Breast epithelium (tissue), 4 donors: ENCODE measurements at regions not wholly inside any gene's neighbourhood (a gene's known extent, or its start where the extent isn't known, plus 50 kb on each side); places are given as distances from the start of the nearest gene placed in this dataset.

Experiments used
- DNase-seq, 2 donors: peaks; one replicate each; pipeline ENCODE4 v3.0.0-alpha.2; 2019; ENCODE audit warnings: low spot score in 2 of 2
- H3K27ac ChIP-seq, 2 donors: fragments of 200-600 bp; sonication (generic) in 1 of 2; one replicate each; pipeline ENCODE4 v1.5.1; 2016 to 2019; ENCODE audit warnings: mild to moderate bottlenecking in 1 of 2
- H3K27me3 ChIP-seq, 2 donors: fragments of 200-600 bp; sonication (generic) in 1 of 2; one replicate each; pipeline versions ENCODE4 v1.5.1 to v1.6.0; 2017 to 2019; ENCODE audit warnings: control low read depth in 1 of 2, mild to moderate bottlenecking in 1 of 2
- H3K36me3 ChIP-seq: fragments of 200-600 bp; one replicate; pipeline ENCODE4 v1.5.1; 2019
- H3K4me1 ChIP-seq, 2 donors: fragments of 200-600 bp; sonication (generic); one replicate each; pipeline ENCODE4 v1.5.1; 2016 to 2019; ENCODE audit warnings: control low read depth in 1 of 2
- H3K4me3 ChIP-seq, 3 donors: fragments of 200-600 bp; sonication (generic); 1 replicate in 2 of 3; 2 replicates in 1 of 3; pipeline ENCODE4 v1.5.1; 2016 to 2019; ENCODE audit warnings: mild to moderate bottlenecking in 3 of 3, moderate library complexity in 2 of 3
- H3K9me3 ChIP-seq, 2 donors: fragments of 200-600 bp; sonication (generic) in 1 of 2; one replicate each; pipeline ENCODE4 v1.5.1; 2016 to 2019; ENCODE audit warnings: control low read depth in 1 of 2
- POLR2A ChIP-seq: fragments of 450-650 bp; IDR thresholded peaks from one replicate; pipeline ENCODE4 v1.6.1; 2016; ENCODE audit warnings: antibody characterized with exemption, mild to moderate bottlenecking, moderate library complexity
- POLR2AphosphoS5 ChIP-seq, 3 donors: sonication (generic); formaldehyde crosslinking; IDR thresholded peaks; one replicate each; pipeline ENCODE4 v1.6.1; 2017; ENCODE audit warnings: antibody characterized with exemption in 3 of 3
- intact Hi-C: fragments of 100-400 bp; cut with DNase I; formaldehyde crosslinking; loops from one replicate; pipeline ENCODE4 v1.15.1; 2023; ENCODE audit warnings: low total_unique reads
- TF ChIP-seq, protein P1 (sequence below), 3 donors: fragments of 450-650 bp; IDR thresholded peaks; one replicate each; pipeline ENCODE4 v1.5.1; 2016 to 2017; ENCODE audit warnings: antibody characterized with exemption in 3 of 3, mild to moderate bottlenecking in 3 of 3, moderate library complexity in 3 of 3

DNA sequence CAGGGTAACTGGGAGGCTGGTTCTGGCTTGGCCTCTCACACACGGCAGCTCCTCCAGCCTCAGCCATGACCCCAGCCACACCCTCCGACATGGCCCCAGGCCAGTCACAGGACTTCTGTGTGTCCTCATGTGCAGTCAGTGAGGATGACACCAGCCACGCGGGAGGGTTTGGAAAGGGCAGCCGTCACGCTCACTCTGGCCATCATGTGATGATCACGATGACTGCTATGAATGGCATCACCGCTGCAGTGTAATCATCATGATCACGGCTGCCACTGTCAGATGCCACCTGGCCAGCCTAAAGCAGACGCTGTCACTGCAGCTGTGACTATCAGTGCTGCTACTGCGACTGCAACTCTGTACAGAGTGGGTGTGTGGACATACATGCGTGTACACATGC lies 640.9 kb downstream of the BRD1 start:
- no peak for DNase-seq
- Histone ChIP-seq H3K27ac (no peak overlapping the region), H3K4me1 (no peaks in the 10 kb centered on the region), H3K9me3 (no peaks in the 10 kb centered on the region), H3K4me3 (no peak overlapping the region), H3K27me3 (peaks cover 0 to 76% of the 10 kb centered on the region in 2 donors), H3K36me3 (no peaks in the 10 kb centered on the region)
- TF ChIP-seq POLR2AphosphoS5 (IDR thresholded peaks at IDR 0.05) (no peak), POLR2A (no peak)
- TF ChIP-seq, protein P1, sequence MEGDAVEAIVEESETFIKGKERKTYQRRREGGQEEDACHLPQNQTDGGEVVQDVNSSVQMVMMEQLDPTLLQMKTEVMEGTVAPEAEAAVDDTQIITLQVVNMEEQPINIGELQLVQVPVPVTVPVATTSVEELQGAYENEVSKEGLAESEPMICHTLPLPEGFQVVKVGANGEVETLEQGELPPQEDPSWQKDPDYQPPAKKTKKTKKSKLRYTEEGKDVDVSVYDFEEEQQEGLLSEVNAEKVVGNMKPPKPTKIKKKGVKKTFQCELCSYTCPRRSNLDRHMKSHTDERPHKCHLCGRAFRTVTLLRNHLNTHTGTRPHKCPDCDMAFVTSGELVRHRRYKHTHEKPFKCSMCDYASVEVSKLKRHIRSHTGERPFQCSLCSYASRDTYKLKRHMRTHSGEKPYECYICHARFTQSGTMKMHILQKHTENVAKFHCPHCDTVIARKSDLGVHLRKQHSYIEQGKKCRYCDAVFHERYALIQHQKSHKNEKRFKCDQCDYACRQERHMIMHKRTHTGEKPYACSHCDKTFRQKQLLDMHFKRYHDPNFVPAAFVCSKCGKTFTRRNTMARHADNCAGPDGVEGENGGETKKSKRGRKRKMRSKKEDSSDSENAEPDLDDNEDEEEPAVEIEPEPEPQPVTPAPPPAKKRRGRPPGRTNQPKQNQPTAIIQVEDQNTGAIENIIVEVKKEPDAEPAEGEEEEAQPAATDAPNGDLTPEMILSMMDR (IDR thresholded peaks at IDR 0.05) = no peak
- intact Hi-C loops = no loop called here

DNA sequence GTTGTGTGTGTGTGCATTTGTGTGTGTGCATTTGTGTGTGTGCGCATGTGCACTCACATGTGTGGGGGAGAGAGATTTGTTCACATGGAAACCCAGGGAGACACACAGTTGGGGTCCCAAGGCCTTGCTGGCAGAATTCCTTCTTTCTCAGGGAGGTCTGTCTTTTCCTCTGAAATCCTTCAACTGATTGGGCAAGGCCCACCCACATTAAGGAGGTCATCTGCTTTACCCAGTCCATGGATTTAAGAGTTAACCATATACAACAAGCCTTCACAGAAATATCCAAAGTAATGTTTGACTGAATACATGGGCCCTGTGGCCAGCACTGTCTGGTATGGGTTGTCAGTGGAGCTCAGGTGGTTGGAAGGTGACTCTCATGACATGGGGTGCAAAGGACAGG lies 641.4 kb downstream of the BRD1 start:
- no peak overlapping the region for H3K4me3 ChIP-seq
- H3K27me3 ChIP-seq = peaks cover 0 to 76% of the 10 kb centered on the region in 2 donors
- H3K36me3 ChIP-seq = no peaks in the 10 kb centered on the region
- intact Hi-C loops = no loop called here
- no peaks in the 10 kb centered on the region for H3K4me1 ChIP-seq
- H3K27ac ChIP-seq = no peak overlapping the region
- DNase-seq = no peak
- no peaks in the 10 kb centered on the region for H3K9me3 ChIP-seq
- no peak for TF ChIP-seq POLR2AphosphoS5 (IDR thresholded peaks at IDR 0.05)
- TF ChIP-seq, protein P1 (IDR thresholded peaks at IDR 0.05) = no peak
- TF ChIP-seq POLR2A = no peak

DNA sequence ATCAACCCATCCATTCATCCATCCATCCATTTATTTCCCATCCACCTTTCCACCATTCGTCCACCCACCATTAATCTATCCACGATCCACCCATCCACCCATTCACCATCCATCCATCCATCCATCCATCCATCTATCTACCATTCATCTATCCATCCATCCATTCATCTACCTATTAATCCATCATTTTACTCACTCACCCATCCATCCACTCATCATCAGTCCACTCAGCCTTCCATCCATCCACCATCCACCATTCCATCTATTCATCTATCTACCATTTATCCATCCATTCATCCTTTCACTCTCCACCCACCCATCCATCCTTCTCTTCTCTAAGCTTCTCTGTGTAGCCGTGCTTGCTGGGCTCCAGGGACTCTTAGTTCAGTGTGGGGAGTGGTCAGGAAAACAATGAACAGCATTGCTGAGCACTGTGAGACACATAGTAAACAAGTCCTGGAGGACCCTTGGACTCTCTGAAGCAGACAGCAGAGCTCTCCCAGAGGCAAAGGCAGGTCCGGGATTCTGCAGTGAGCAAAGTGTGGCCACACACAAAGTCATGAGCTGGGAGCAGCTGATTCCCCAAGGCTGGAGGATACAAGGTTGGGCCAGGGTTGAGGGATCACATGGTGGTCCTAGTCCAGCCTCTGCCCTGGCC lies 642.2 kb downstream of the BRD1 start:
- Histone ChIP-seq H3K9me3 (no peaks in the 10 kb centered on the region), H3K4me1 (no peaks in the 10 kb centered on the region), H3K36me3 (no peaks in the 10 kb centered on the region), H3K4me3 (no peak overlapping the region), H3K27ac (no peak overlapping the region), H3K27me3 (peaks cover 0 to 73% of the 10 kb centered on the region in 2 donors)
- no peak for DNase-seq
- TF ChIP-seq POLR2AphosphoS5 (IDR thresholded peaks at IDR 0.05) = no peak
- intact Hi-C loops = no loop called here

DNA sequence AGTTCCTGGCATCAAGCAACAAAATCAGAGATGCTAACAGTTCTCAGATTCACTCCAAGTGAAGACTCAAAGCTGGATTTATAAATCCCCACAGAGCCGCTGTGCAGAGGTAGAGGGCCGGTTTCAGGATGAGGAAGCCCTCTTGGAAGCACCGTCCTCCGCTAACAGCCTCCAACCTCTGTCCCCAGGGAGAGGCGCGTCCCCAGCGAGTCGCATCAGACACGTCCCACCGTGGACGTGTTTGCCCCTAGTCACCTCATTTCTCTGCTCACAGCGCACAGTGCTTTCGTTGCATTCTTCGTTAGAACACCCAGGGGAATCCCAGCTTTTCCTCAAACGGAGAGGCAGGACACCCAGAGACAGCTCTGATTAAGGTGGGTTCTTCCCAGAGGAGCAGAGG lies 642.9 kb downstream of the BRD1 start:
- peaks cover 0 to 79% of the 10 kb centered on the region in 2 donors for H3K27me3 ChIP-seq
- no peak overlapping the region for H3K4me3 ChIP-seq
- no peaks in the 10 kb centered on the region for H3K9me3 ChIP-seq
- TF ChIP-seq POLR2A = no peak
- TF ChIP-seq POLR2AphosphoS5 (IDR thresholded peaks at IDR 0.05) = no peak
- TF ChIP-seq, protein P1 (IDR thresholded peaks at IDR 0.05) = no peak
- no peaks in the 10 kb centered on the region for H3K4me1 ChIP-seq
- intact Hi-C loops = no loop called here
- DNase-seq = no peak
- H3K36me3 ChIP-seq = no peaks in the 10 kb centered on the region
- H3K27ac ChIP-seq = no peak overlapping the region

DNA sequence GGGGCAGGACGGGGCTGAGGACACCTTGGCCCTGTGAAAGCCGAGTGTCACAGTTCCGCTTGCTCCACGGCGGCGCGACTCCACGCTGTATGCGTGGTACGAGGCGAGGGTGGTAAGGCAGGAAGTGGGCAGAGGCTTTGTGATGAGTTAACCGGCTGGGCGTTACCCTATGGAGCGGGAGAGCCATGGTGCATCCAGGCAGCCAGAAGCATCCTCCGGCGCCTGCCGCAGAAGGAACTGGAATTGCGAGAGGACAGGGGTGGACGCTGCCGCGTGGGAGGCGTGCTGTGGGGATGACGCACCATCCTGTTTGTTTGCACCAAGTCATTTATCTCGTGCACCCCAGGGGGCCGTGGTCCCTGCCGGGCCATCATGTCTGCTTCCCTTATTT lies 643.9 kb downstream of the BRD1 start:
- Histone ChIP-seq H3K36me3 (no peaks in the 10 kb centered on the region), H3K4me1 (no peaks in the 10 kb centered on the region), H3K4me3 (no peak overlapping the region), H3K27me3 (peaks cover 0 to 85% of the 10 kb centered on the region in 2 donors), H3K9me3 (no peaks in the 10 kb centered on the region), H3K27ac (no peak overlapping the region)
- intact Hi-C loops = no loop called here
- TF ChIP-seq POLR2AphosphoS5 (IDR thresholded peaks at IDR 0.05) (no peak), POLR2A (no peak)
- TF ChIP-seq, protein P1 (IDR thresholded peaks at IDR 0.05) = no peak
- DNase-seq = no peak
